ENCODE measurements at regions not wholly inside any gene's neighbourhood (a gene's known extent, or its start where the extent isn't known, plus 50 kb on each side); places are given as distances from the start of the nearest gene placed in this dataset.
A peak's percentile ranks its signal among the peaks of the same experiment; 100 is the strongest.

DNA sequence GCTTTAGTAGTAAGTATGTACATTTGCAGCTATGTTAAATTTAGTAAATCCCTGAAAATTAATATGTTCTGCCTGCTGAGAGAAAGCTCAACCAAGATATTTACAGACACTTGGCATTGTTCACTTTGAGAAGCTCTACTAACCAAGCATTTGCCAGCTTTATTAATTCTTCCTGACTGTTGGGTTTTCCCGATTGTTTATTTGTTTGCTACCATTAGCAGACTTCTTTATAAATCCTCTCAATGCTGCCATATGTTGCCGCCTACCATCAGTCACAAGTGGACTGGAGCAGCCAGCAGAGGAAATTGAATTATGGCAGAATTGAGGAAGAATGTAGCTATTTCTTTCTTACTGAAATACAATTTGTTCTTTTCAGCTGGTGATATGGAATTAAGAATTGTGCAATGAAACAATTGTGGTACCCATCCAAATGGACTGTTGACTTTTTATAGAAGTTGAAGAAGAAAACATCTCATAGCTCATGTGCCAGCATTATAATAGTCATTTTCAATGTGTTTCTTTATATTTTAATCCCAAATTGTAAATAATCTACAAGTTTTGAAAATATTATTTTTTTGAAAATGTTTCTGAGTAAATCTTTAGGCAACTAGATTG lies 588.7 kb upstream of the CDH6 start:
- DNase-seq (ENCODE audit: low read depth in 2 of 2), result no peak

DNA sequence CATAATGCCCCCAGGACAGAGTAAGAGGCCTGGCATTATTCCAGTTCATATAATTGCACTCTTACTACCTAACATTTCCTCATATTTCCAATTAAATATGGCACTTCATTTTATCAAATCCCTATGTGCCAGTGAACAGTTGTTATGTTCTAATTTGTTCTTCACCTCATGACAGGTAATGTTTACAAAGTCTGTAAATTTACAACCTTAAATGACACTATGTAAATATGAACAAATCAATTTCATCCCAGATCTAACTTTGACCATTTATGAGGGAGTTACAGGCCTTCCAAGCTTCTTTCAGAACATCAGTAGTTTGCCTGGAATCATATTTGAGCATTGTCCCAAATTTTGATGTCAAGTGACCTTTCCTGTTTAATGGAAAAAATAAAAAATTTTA lies 592.6 kb upstream of the CDH6 start:
- no peak for DNase-seq (ENCODE audit: low read depth in 2 of 2)

DNA sequence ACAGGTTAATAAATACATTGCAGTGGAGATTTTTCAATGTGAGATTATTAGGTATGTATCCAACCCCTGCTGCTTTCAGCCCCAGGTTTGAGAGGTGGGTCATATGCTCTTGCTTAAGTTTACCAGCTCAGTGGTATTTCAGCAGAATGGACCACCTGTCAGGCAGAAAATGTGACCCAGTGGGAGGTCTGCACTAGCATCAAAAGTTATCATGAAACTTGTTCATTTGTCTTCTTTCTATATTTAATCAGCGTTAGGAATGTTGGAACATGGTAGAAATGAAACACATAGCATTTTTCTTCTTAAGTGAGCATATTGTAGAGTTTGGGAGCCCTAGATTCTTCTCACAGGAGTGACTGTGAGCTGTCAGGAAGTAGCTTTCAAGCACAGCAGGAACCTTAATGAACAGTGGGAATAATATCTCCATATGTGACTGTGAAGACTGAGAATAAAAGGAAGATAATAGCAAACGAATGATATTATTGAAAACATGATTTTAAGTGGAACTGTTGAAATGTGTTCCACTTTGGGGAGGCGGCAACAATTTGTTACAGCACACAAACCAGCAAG lies 596.9 kb upstream of the CDH6 start:
- no peak for DNase-seq (ENCODE audit: low read depth in 2 of 2)

DNA sequence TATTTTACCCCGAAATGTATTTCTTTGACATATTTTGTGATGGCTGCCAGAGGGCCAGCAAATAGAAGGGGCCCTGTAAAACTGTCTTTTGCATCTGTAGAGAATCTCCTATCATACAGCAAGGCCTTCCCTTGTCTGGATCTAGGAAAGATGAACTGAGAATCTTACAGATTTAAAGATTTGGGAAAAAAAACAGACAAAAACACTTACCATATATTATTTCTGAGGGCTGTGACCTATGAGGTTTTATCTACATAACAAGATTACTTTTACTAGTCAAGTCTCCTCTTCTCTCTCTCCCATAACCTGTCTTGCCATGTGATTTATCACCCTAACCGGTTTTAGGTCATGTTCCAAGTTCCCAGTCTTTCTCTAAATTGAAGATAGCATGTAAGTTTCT lies 599.2 kb upstream of the CDH6 start:
- DNase-seq (ENCODE audit: low read depth in 2 of 2), result no peak

- DNase-seq (ENCODE audit: low read depth in 2 of 2), result no peak
These were observed 600.7 kb upstream of the CDH6 start for GRCh38 chr5:30592833-30593232.

- DNase-seq (ENCODE audit: low read depth in 2 of 2), result no peak
These were observed 612.1 kb upstream of the CDH6 start for GRCh38 chr5:30581198-30581935.

GRCh38 chr5:30574761-30575160 lies 618.7 kb upstream of the CDH6 start:
- no peak for DNase-seq (ENCODE audit: low read depth in 2 of 2)

- DNase-seq (ENCODE audit: low read depth in 2 of 2), result no peak
These were observed 621.2 kb upstream of the CDH6 start for GRCh38 chr5:30572279-30572678.

DNA sequence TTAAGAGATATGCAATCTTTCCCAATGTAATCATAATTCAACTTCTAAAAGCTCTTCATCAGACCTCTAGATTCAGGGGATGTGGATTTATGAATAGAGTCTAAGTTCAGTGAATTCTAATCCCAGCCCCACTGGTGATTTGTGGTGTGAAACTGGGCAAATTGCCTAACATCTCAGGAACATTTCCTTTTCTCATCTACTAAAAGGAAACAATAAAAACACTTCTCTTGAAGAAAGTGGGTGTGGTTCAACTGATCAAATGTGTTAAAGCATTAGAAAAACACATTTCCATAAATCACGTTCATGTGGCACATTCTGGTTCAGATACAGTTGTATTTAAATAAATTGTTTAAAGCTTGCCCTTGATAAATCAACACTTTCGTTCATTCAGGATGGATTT lies 631.7 kb upstream of the CDH6 start:
- DNase-seq (ENCODE audit: low read depth in 2 of 2), result no peak

- no peak for DNase-seq (ENCODE audit: low read depth in 2 of 2)
These were observed 641.9 kb upstream of the CDH6 start for GRCh38 chr5:30551618-30552017.

GRCh38 chr5:30548580-30549305 lies 644.7 kb upstream of the CDH6 start:
- no peak for DNase-seq (ENCODE audit: low read depth in 2 of 2)

DNA sequence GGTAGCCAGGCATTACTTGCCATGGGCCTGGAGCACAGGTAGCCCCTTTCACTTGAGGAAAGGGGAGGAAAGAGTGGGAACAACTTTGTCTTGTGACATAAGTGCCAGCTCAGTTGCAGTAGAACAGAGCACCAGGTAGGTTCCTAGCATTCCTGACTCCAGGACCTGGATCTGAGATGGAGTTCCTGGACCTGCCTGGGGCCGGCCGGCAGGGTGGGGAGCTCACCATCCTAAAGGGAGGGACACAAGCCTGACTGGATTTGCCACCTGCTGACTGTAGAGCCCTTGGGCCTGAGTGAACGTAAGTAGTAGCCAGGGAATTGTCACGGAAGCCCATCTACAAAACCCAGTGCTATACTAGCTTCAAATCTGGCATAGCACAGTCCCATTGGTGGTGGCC lies 653.3 kb upstream of the CDH6 start:
- no peak for DNase-seq (ENCODE audit: low read depth in 2 of 2)

DNA sequence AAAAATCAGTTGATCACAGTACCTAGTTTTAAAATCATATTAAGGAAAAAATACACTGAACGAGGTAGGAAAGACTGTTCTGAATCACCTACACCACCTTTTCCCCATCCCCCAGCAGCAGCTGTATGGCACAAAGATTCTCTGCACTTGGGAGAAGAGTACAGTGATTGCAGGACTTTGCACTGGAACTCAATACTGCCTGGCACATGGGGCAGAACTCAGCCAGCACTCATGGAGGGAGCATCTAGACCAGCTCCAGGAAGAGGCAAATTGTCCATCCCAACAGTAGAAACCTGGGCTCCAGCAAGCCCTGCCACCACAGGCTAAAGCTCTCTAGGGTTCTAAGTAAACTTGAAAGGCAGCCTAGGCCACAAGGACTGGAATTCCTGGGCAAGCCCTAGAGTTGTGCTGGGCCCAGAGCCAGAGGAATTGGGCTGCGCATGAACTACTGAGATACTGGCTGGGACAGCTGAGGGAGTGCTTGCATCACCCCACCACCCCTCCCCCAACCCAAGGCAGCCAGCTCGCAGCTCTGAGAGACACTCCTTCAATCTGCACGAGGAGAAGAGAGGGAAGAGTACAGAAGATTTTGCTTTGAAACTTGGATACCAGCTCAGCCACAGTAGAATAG lies 654.4 kb upstream of the CDH6 start:
- DNase-seq (ENCODE audit: low read depth in 2 of 2), result no peak

- DNase-seq (ENCODE audit: low read depth in 2 of 2), result no peak
These were observed 668.1 kb upstream of the CDH6 start for GRCh38 chr5:30525353-30525752.

DNA sequence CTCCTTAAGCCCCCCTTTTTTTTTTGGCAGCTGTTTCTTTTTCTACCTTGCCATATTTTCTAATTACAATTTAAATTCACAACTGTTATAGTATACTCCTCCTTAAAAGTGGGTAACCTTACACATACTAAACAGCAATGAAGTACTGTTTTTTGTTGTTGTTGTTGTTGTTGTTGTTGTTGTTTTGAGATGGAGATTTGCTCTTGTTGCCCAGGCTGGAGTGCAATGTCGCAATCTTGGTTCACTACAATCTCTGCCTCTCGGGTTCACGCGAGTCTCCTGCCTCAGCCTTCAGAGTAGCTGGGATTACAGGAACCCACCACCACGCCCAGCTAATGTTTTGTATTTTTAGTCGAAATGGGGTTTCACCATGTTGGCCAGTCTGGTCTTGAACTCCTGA lies 669.1 kb upstream of the CDH6 start:
- no peak for DNase-seq (ENCODE audit: low read depth in 2 of 2)

DNA sequence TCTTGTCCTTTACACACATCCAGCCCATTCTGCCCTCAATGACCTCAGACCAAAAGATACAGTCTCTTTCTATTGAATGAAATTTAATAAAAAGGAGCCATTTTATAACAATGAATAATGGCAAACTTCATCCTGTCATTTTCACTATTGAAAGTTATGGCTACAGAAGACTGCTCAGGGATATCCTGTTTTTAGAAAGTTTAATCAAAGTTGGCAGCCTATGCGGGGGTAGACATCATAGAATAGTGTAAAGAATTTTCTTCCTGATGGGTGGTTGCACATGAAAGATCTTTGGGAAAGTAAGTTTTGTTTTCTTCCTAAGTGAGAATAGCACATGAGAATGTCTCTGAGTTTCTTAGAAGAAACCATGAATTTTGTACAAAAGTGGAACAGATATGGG lies 670.4 kb upstream of the CDH6 start:
- no peak for DNase-seq (ENCODE audit: low read depth in 2 of 2)

DNA sequence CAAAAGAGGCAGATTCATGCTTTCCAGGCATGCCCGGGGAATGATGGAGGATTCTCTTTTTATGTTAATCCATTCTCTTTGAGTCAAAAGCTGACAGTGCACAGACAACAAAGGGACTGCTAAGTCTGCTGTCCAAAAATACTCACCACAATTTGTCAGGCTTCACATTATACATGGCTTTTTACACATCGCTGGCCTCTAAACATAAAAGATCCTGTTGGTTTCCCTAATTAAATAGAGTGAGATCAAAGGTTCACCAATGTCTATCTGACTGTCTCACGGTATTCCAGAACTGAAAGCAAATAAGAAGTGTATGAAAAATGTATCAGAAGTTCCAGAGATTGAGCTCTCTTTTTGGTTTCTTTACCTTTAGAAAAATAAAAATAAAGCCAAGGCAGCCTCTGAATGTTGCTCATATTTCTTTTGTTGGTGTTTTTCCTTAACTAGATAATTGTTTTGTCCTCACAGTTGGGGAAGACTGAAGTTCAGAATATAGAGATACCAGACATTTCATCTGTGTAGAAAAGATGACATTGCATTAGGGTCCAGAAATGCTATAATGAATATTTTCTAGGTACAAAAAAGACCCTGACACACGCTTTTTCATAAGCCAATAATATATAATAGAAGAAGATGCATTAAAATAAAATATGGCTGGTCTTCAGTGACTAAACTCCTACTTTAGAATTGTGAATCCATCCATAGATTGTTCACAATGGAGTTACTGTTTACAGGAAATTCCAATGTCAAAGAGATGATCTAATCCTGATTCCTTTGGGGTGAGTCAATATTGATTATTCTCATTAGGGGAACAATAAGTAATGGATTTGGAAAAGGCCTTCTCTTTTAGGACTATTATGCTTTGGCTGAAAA lies 688.2 kb upstream of the CDH6 start:
- peak in 1 of 2 donors; percentile 0 for DNase-seq (ENCODE audit: low read depth in 2 of 2)

- DNase-seq (ENCODE audit: low read depth in 2 of 2), result no peak
These were observed 691.2 kb upstream of the CDH6 start for GRCh38 chr5:30502277-30502676.

DNA sequence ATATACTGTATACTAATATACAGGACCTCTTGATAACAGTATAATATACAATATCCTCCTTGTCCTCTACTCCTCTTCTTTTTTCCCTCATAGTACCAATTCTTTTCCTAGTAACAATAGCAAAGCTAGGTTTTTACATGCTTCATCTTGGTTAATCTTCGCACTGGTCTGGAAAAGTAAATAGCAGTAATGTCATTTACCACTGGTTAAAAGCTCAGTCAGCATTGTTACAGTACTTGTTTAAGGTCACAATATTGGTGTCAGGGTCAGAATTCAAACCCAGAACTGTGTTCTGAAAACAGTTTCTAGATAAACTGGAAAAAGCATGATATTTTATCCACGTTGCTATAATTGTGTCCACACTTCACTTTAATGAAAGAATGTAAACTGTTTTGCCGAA lies 692.4 kb upstream of the CDH6 start:
- DNase-seq (ENCODE audit: low read depth in 2 of 2), result no peak

DNA sequence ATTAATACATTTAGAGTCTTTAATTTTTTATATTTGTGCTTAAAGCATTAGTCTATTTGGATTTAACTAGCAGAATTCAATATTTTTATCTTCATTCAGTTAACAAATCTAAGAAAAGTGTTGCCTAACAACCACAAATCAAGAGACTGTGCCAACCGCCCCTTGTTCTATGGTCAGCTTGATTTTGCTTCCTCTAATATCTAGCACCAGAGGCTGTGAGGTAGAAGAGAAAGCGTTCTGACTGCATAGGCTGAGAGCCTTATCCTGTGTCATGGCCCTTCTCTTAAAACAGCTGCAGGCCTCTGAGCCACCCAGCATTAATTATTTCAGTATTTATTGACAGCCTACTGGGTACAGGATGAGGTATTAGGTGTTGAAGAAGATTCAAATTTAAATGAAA lies 693.0 kb upstream of the CDH6 start:
- no peak for DNase-seq (ENCODE audit: low read depth in 2 of 2)

DNA sequence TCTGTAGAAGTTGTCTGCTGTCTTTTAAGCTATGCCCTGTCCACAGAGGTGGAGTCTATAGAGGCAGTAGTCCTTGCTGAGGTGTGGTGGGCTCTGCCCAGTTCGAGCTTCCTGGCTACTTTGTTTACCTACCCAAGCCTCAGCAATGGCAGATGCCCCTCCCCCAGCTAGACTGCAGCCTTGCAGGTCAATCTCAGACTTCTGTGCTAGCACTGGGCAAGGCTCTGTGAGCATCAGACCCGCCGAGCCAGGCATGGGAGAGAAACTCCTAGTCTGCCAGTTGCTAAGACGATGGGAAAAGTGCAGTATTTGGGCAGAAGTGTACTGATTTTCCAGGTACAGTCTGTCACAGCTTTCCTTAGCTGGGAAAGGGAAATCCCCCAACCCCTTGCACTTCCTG lies 694.1 kb upstream of the CDH6 start:
- DNase-seq (ENCODE audit: low read depth in 2 of 2), result no peak
